ENCODE measurements at regions not wholly inside any gene's neighbourhood (a gene's known extent, or its start where the extent isn't known, plus 50 kb on each side); places are given as distances from the start of the nearest gene placed in this dataset.

GRCh38 chr20:22471156-22471836, 113.1 kb downstream of the FOXA2 start (continued):
- TF ChIP-seq UBTF (CRISPR knock-in tag; IDR thresholded peaks at IDR 0.05) (no peak), PRPF4 (IDR thresholded peaks at IDR 0.05; ENCODE audit: low read depth, low read length, poor library complexity, severe bottlenecking) (no peak), TEAD3 (CRISPR knock-in tag; optimal IDR thresholded peaks at IDR 0.05; ENCODE audit: borderline replicate concordance) (no peak), YY1 (IDR thresholded peaks at IDR 0.05; ENCODE audit: insufficient read depth, insufficient replicate concordance, low read depth, low read length) (peak; percentile 21), ZNF292 (CRISPR knock-in tag; IDR thresholded peaks at IDR 0.05; ENCODE audit: borderline replicate concordance, low read depth) (no peak), ZNF703 (CRISPR knock-in tag; IDR thresholded peaks at IDR 0.05; ENCODE audit: borderline replicate concordance) (no peak), CSRNP2 (CRISPR knock-in tag; conservative IDR thresholded peaks at IDR 0.05; ENCODE audit: low read depth) (no peak), PAWR (CRISPR knock-in tag; IDR thresholded peaks at IDR 0.05; ENCODE audit: borderline replicate concordance) (no peak), LCORL (IDR thresholded peaks at IDR 0.05) (no peak), LCORL (CRISPR knock-in tag; IDR thresholded peaks at IDR 0.05) (peak; percentile 31; the same call in 1 of the 2 replicates), ZFP91 (CRISPR knock-in tag; IDR thresholded peaks at IDR 0.05; ENCODE audit: borderline replicate concordance) (0 out of 2 replicates have a peak, but pooled peaks have one; percentile 9), ZNF331 (CRISPR knock-in tag; IDR thresholded peaks at IDR 0.05) (no peak), SRF (IDR thresholded peaks at IDR 0.05; ENCODE audit: low read depth, low read length) (no peak), ZNF414 (CRISPR knock-in tag; IDR thresholded peaks at IDR 0.05) (0 out of 2 replicates have a peak, but pooled peaks have one; percentile 57), CTCF (CRISPR knock-in tag; IDR thresholded peaks at IDR 0.05) (no peak), KDM6A (CRISPR knock-in tag; IDR thresholded peaks at IDR 0.05; ENCODE audit: low read depth) (peak; percentile 11; the same call in 1 of the 2 replicates), HHEX (CRISPR knock-in tag; IDR thresholded peaks at IDR 0.05) (no peak), ZNF644 (CRISPR knock-in tag; IDR thresholded peaks at IDR 0.05; ENCODE audit: low read depth) (peak; percentile 98), ZMYM2 (CRISPR knock-in tag; IDR thresholded peaks at IDR 0.05) (peak; percentile 11; the same call in 1 of the 2 replicates), NFE2 (CRISPR knock-in tag; IDR thresholded peaks at IDR 0.05) (no peak), ZNF354B (CRISPR knock-in tag; IDR thresholded peaks at IDR 0.05) (no peak), TAF1 (CRISPR knock-in tag; IDR thresholded peaks at IDR 0.05) (no peak), ZNF274 (CRISPR knock-in tag; IDR thresholded peaks at IDR 0.05) (0 out of 2 replicates have a peak, but pooled peaks have one; percentile 26), KAT8 (CRISPR knock-in tag; IDR thresholded peaks at IDR 0.05) (no peak)

All from HepG2 (cell line).